GDM1 (cell line): ENCODE measurements at regions not wholly inside any gene's neighbourhood (a gene's known extent, or its start where the extent isn't known, plus 50 kb on each side); places are given as distances from the start of the nearest gene placed in this dataset.
"Not testable (repeated sequence)": the region's sequence is repeated elsewhere in the genome, so short reads cannot be mapped to it uniquely, and the experiment has no call there.

Experiments
- DNase-seq: peaks from one replicate; lab custom pipeline; 2025; lab: John Stamatoyannopoulos, UW

- DNase-seq: no peak
Measured at GRCh38 chr13:105847527-105848291, 687.8 kb downstream of the EFNB2 start.

- DNase-seq: no peak
Measured at GRCh38 chr13:105846923-105847322, 688.5 kb downstream of the EFNB2 start.

GRCh38 chr13:105841286-105841685, 694.2 kb downstream of the EFNB2 start:
- DNase-seq: no peak

GRCh38 chr13:105838231-105838630, 697.2 kb downstream of the EFNB2 start:
- DNase-seq: no peak

GRCh38 chr13:105837295-105837694, 698.2 kb downstream of the EFNB2 start:
- DNase-seq: not testable (repeated sequence)

- no peak for DNase-seq
Measured at GRCh38 chr13:105830821-105831220, 704.6 kb downstream of the EFNB2 start.

- DNase-seq: no peak
Measured at GRCh38 chr13:105827111-105827809, 708.2 kb downstream of the EFNB2 start.

- DNase-seq: no peak
Measured at GRCh38 chr13:105825071-105825470, 710.4 kb downstream of the EFNB2 start.

GRCh38 chr13:105821337-105821736, 714.1 kb downstream of the EFNB2 start:
- DNase-seq: no peak

GRCh38 chr13:105820415-105820814, 715.0 kb downstream of the EFNB2 start:
- no peak for DNase-seq

- no peak for DNase-seq
Measured at GRCh38 chr13:105817498-105817897, 718.0 kb downstream of the EFNB2 start.

GRCh38 chr13:105816994-105817393, 718.5 kb downstream of the EFNB2 start:
- no peak for DNase-seq

- DNase-seq: no peak
Measured at GRCh38 chr13:105814902-105815250, 720.6 kb downstream of the EFNB2 start.

GRCh38 chr13:105814219-105814901, 721.1 kb downstream of the EFNB2 start:
- no peak for DNase-seq

GRCh38 chr13:105806628-105806920, 728.9 kb downstream of the EFNB2 start:
- DNase-seq: no peak

- no peak for DNase-seq
Measured at GRCh38 chr13:105805892-105806627, 729.4 kb downstream of the EFNB2 start.

GRCh38 chr13:105804561-105805190, 730.8 kb downstream of the EFNB2 start:
- DNase-seq: no peak

- DNase-seq: no peak
Measured at GRCh38 chr13:105799155-105799554, 736.3 kb downstream of the EFNB2 start.

GRCh38 chr13:105798541-105798940, 736.9 kb downstream of the EFNB2 start:
- no peak for DNase-seq

GRCh38 chr13:105796081-105796480, 739.4 kb downstream of the EFNB2 start:
- no peak for DNase-seq

- no peak for DNase-seq
Measured at GRCh38 chr13:105790923-105791322, 744.5 kb downstream of the EFNB2 start.

GRCh38 chr13:105788530-105788929, 746.9 kb downstream of the EFNB2 start:
- DNase-seq: no peak
